GM13976 (cell line): ENCODE measurements at regions not wholly inside any gene's neighbourhood (a gene's known extent, or its start where the extent isn't known, plus 50 kb on each side); places are given as distances from the start of the nearest gene placed in this dataset.

Experiments used
- DNase-seq: peaks from one replicate; pipeline ENCODE4 v3.0.0; 2012; ENCODE audit warnings: low spot score
- CTCF ChIP-seq: IDR thresholded peaks from 2 replicates; pipeline ENCODE4 v1.5.1; 2012; ENCODE audit warnings: borderline replicate concordance, mild to moderate bottlenecking; ENCODE audit not compliant: insufficient read depth; ENCODE audit errors: extremely low read depth, missing control alignments, control extremely low read depth
- in situ Hi-C: fragments of 300-500 bp; cut with MboI; formaldehyde crosslinking; loops from one replicate; pipeline ENCODE4 v1.12.0; 2022; ENCODE audit warnings: low sequenced_read_pairs, mixed read lengths, inconsistent platforms; ENCODE audit not compliant: unreplicated experiment

GRCh38 chr9:23615569-23615968 is 210.5 kb downstream of the ELAVL2 start:
- TF ChIP-seq CTCF: no peak
- in situ Hi-C loops: no loop called here
- no peak for DNase-seq

GRCh38 chr9:23621188-23621587 is 204.9 kb downstream of the ELAVL2 start:
- in situ Hi-C loops: no loop called here
- no peak for TF ChIP-seq CTCF

DNA sequence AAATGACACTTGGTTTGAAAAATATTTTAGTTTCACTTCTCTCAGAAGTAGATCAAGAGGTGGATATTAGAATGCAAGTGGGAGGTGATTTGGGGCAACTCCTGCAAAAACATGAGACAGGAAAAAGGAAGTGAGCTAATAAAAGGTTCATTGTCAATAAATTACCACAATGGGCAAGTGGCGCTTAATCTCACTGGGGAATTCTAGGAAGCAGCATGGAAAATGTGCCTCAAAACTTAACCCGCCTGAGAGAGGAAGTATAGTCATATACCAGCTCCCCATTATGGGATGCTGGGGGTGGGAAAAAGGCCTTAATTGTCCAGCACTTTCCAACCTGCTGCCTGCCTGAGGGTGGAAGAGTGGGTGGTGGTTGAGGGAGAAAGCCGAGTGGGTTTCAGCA is 204.1 kb downstream of the ELAVL2 start:
- in situ Hi-C loops: no loop called here
- no peak for DNase-seq
- TF ChIP-seq CTCF: no peak

More at GRCh38 chr9:23621188-23621587, 204.9 kb downstream of the ELAVL2 start:
- DNase-seq: no peak

DNA sequence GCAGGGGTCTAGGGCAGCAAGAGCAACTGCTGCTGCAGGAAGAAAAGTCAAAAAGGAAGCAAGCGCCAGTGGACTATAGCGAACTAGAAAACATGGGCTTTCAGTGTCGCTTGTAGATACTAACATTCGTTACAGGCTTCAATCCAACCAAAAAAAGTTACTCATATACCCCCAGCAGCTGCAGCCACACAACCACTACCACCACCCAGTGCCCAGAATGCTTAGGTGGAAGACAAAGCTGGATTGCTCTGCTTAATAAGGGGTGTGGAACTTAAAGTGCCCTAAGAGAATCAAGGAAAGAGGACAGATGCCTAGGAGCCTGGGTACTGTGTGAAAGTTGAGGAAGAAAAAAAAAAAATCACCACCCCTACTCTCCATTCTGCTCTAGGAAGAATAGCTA is 203.6 kb downstream of the ELAVL2 start:
- in situ Hi-C loops: no loop called here
- no peak for DNase-seq
- no peak for TF ChIP-seq CTCF

GRCh38 chr9:23630488-23630887 is 195.6 kb downstream of the ELAVL2 start:
- in situ Hi-C loops: no loop called here
- no peak for TF ChIP-seq CTCF

GRCh38 chr9:23635276-23635675 is 190.8 kb downstream of the ELAVL2 start:
- in situ Hi-C loops: no loop called here
- no peak for TF ChIP-seq CTCF
- DNase-seq: no peak

More at GRCh38 chr9:23630488-23630887, 195.6 kb downstream of the ELAVL2 start:
- DNase-seq: no peak

DNA sequence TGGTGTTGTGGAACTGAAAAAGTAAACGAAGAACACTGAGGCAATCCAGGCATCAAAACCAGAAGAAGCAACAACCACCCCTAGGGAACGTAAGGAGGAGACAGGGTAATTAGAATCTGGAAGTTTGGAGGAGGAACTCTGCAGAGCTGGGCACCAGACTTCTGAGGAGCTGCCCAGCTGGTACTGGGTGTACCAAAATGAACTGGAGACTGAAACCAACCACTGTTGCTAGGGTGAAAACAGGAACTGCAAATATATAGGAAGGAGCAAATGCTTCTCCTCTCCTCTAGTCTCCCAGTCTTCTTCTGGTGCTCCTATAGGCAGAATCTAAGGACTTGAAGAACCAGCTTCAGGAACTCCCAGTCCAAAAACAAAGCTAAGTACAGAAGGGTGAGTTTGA is 189.8 kb downstream of the ELAVL2 start:
- DNase-seq: no peak
- TF ChIP-seq CTCF: no peak
- in situ Hi-C loops: no loop called here
